HepG2 (cell line): ENCODE measurements at regions not wholly inside any gene's neighbourhood (a gene's known extent, or its start where the extent isn't known, plus 50 kb on each side); places are given as distances from the start of the nearest gene placed in this dataset.

ENCODE experiments used
- ATAC-seq: fragments of 200-7000 bp; cut with Tn5 transposase; 3 replicates; pipeline ENCODE4 v1.9.1; 2020; ENCODE audit warnings: mild to moderate bottlenecking, moderate library complexity
- BruUV-seq: library from RNA; stranded (reverse); fragments of 400-500 nt; replicated peaks from 2 replicates; lab custom pipeline; 2021; lab: Mats Ljungman, UMichigan
- CTCF ChIA-PET: fragments of 300-600 bp; formaldehyde crosslinking; extraction: SDS; loops from one replicate; lab custom pipeline; 2021; ENCODE audit warnings: low total read pairs, inconsistent platforms, low intra/inter-chr PET ratio; lab: Yijun Ruan, JAX
- POLR2A ChIA-PET: fragments of 350-600 bp; sonication (Branson Sonifier 250); formaldehyde crosslinking; loops from one replicate; lab custom pipeline; 2020; ENCODE audit warnings: antibody characterized with exemption, inconsistent platforms; lab: Yijun Ruan, JAX
- DNase-seq: peaks from one replicate; pipeline ENCODE4 v3.0.0-alpha.2; 2015; ENCODE audit warnings: low spot score
- FAIRE-seq: peaks from 3 replicates; lab custom pipeline; 2011; peaks lifted over from hg19 to GRCh38; lab: Jason Lieb, UNC
- H2AFZ ChIP-seq: one replicate; pipeline ENCODE4 v1.6.1; 2011; ENCODE audit warnings: low read length, inconsistent platforms
- H3K27ac ChIP-seq: fragments of 300-600 bp; 3 replicates; pipeline ENCODE4 v1.8.0; 2011; ENCODE audit warnings: mixed run types, mild to moderate bottlenecking, mixed read lengths, low read length, inconsistent platforms; ENCODE audit not compliant: insufficient read depth; ENCODE audit errors: extremely low read length
- H3K27me3 ChIP-seq, 2 experiments: fragments of 200-600 bp in 1 of 2; 2 replicates in 1 of 2; 3 replicates in 1 of 2; pipeline versions ENCODE4 v1.6.0 to v1.8.0; 2011; ENCODE audit warnings: low read length in 2 of 2, mild to moderate bottlenecking in 2 of 2, moderate library complexity in 2 of 2, inconsistent platforms in 1 of 2; ENCODE audit not compliant: insufficient read depth in 2 of 2, control insufficient read depth in 1 of 2
- H3K36me3 ChIP-seq, 2 experiments: fragments of 200-600 bp in 1 of 2; replicated peaks in 1 of 2; 2 replicates in 1 of 2; 3 replicates in 1 of 2; pipeline versions ENCODE4 v1.5.1 to v1.8.0; 2011; ENCODE audit warnings: low read length in 2 of 2, inconsistent platforms in 1 of 2; ENCODE audit not compliant: insufficient read depth in 2 of 2, control insufficient read depth in 1 of 2
- H3K4me1 ChIP-seq: 2 replicates; pipeline ENCODE4 v1.5.1; 2012; ENCODE audit warnings: low read length, inconsistent platforms; ENCODE audit not compliant: insufficient read depth
- H3K4me2 ChIP-seq: 2 replicates; pipeline ENCODE4 v1.6.0; 2011; ENCODE audit warnings: low read depth, low read length, inconsistent platforms
- H3K4me3 ChIP-seq, 3 experiments: fragments of 200-600 bp in 1 of 3; sonication (generic), shearing (Covaris generic) in 1 of 3; replicated peaks in 1 of 3; 2 replicates each; pipeline ENCODE4 v1.5.1; 2011 to 2016; ENCODE audit warnings: low read length in 3 of 3, inconsistent platforms in 2 of 3, low read depth in 2 of 3, mild to moderate bottlenecking in 2 of 3, control low read depth in 1 of 3, mixed read lengths in 1 of 3; ENCODE audit not compliant: insufficient read depth in 1 of 3
- H3K79me2 ChIP-seq: one replicate; pipeline ENCODE4 v1.6.1; 2011; ENCODE audit warnings: low read length, inconsistent platforms; ENCODE audit not compliant: insufficient read depth
- H3K9ac ChIP-seq: 2 replicates; pipeline ENCODE4 v1.6.0; 2011; ENCODE audit warnings: mild to moderate bottlenecking, low read depth, low read length, inconsistent platforms; ENCODE audit not compliant: insufficient read depth
- H3K9me3 ChIP-seq: 2 replicates; pipeline ENCODE4 v1.5.1; 2012; ENCODE audit warnings: mild to moderate bottlenecking, low read length
- H4K20me1 ChIP-seq: 2 replicates; pipeline ENCODE4 v1.6.0; 2011; ENCODE audit warnings: inconsistent platforms, mild to moderate bottlenecking, low read length, moderate library complexity; ENCODE audit not compliant: insufficient read depth
- AGO1 ChIP-seq: fragments of 200-400 bp; formaldehyde crosslinking; IDR thresholded peaks from 2 replicates; pipeline ENCODE4 v1.6.1; 2017; ENCODE audit warnings: mild to moderate bottlenecking, low read depth, low read length, moderate library complexity; ENCODE audit not compliant: poor library complexity, severe bottlenecking
- EED ChIP-seq: sonication (generic); formaldehyde crosslinking; IDR thresholded peaks from 2 replicates; pipeline ENCODE4 v1.5.0; 2020; ENCODE audit warnings: mild to moderate bottlenecking, missing genetic modification reagents
- EZH2 ChIP-seq: conservative IDR thresholded peaks from 2 replicates; pipeline ENCODE4 v1.6.1; 2012; ENCODE audit warnings: mild to moderate bottlenecking, low read depth, low read length, moderate library complexity
- IRF2 ChIP-seq: IDR thresholded peaks from 2 replicates; pipeline ENCODE4 v1.6.1; 2018; ENCODE audit warnings: missing genetic modification reagents, missing compliant biosample characterization
- KDM4B ChIP-seq: sonication (generic); formaldehyde crosslinking; IDR thresholded peaks from 2 replicates; pipeline ENCODE4 v1.4.0; 2020; ENCODE audit warnings: missing genetic modification reagents
- NCOA5 ChIP-seq: sonication (generic); formaldehyde crosslinking; IDR thresholded peaks from 2 replicates; pipeline ENCODE4 v1.4.0; 2020; ENCODE audit warnings: missing genetic modification reagents
- TBP ChIP-seq: sonication (generic); formaldehyde crosslinking; IDR thresholded peaks from 2 replicates; pipeline ENCODE4 v1.5.0; 2020; ENCODE audit warnings: missing genetic modification reagents
- ZNF790 ChIP-seq: sonication (generic); formaldehyde crosslinking; IDR thresholded peaks from 2 replicates; pipeline ENCODE4 v1.8.0; 2022; ENCODE audit warnings: missing genetic modification reagents, mild to moderate bottlenecking, borderline replicate concordance
- WGBS: methylation state at CpG from one replicate; pipeline ENCODE4 v1.1.6; 2017; ENCODE audit warnings: low lambda C conversion rate; 5-methylcytosine and 5-hydroxymethylcytosine counted together
- in situ Hi-C: cut with HindIII; loops from 2 replicates; pipeline ENCODE4 v1.10.0; 2017; ENCODE audit warnings: low pct_unique_long_range_greater_than_20kb; ENCODE audit not compliant: extremely low pct_ligation_motif_present
- intact Hi-C: fragments of 100-400 bp; cut with micrococcal nuclease; formaldehyde crosslinking; loops from one replicate; pipeline ENCODE4 v1.10.0; 2022; ENCODE audit not compliant: unreplicated experiment
- TF ChIP-seq, protein P1 (sequence below): IDR thresholded peaks from 2 replicates; pipeline ENCODE4 v1.6.1; 2018; ENCODE audit warnings: missing genetic modification reagents, mild to moderate bottlenecking, missing compliant biosample characterization
- TF ChIP-seq, protein P2 (sequence below): sonication (generic); formaldehyde crosslinking; IDR thresholded peaks from 2 replicates; pipeline ENCODE4 v1.5.0; 2020; ENCODE audit warnings: missing genetic modification reagents
- TF ChIP-seq, protein P3 (sequence below): sonication (generic); formaldehyde crosslinking; IDR thresholded peaks from 2 replicates; pipeline ENCODE4 v1.8.0; 2022; ENCODE audit warnings: missing genetic modification reagents, low read depth, mild to moderate bottlenecking, borderline replicate concordance

DNA sequence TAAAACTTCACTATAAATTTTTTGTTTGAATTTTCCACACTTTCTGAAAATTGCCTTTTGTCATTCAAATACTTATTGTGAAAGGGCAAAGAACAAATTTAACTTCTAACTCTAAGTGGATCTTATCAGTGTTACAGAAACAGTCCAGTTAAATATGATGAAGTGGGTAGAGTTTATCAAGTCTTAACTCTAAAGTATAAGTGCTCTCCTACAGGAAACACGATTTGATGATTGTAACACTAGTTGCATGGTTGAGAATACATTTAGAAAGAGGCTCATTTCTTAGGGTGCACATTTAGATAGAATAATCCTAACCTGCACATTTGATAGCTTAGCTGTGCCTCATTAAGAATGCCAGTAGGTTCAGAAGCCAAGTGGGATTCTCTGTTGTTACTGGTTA lies 838.3 kb upstream of the ATXN7L3B start:
- 0% methylated on average over 1 of the region's 1 CpG for WGBS
- no peak overlapping the region for H3K27ac ChIP-seq
- BruUV-seq = no TSS peak
- no peak overlapping the region for H3K4me2 ChIP-seq
- CTCF ChIA-PET = no interaction called here
- no peaks in the 10 kb centered on the region for H3K4me1 ChIP-seq
- intact Hi-C loops = no loop called here
- H3K27me3 ChIP-seq = no peaks in the 10 kb centered on the region
- no peaks in the 10 kb centered on the region for H3K36me3 ChIP-seq
- POLR2A ChIA-PET = no interaction called here
- H3K9ac ChIP-seq = no peak overlapping the region
- H4K20me1 ChIP-seq = no peaks in the 10 kb centered on the region
- ATAC-seq = no peak
- no peak for DNase-seq
- no peak for FAIRE-seq
- H2AFZ ChIP-seq = no peak overlapping the region
- H3K4me3 ChIP-seq = no peak overlapping the region
- no peaks in the 10 kb centered on the region for H3K79me2 ChIP-seq
- in situ Hi-C loops = no loop called here
- no peak for TF ChIP-seq ZNF790 (CRISPR knock-in tag)
- TF ChIP-seq, protein P1, sequence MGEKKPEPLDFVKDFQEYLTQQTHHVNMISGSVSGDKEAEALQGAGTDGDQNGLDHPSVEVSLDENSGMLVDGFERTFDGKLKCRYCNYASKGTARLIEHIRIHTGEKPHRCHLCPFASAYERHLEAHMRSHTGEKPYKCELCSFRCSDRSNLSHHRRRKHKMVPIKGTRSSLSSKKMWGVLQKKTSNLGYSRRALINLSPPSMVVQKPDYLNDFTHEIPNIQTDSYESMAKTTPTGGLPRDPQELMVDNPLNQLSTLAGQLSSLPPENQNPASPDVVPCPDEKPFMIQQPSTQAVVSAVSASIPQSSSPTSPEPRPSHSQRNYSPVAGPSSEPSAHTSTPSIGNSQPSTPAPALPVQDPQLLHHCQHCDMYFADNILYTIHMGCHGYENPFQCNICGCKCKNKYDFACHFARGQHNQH (CRISPR knock-in tag) = no peak
- no peak for TF ChIP-seq EZH2
- no peak for TF ChIP-seq TBP (CRISPR knock-in tag)
- no peak for TF ChIP-seq NCOA5
- TF ChIP-seq IRF2 (CRISPR knock-in tag) = no peak
- TF ChIP-seq EED = no peak
- TF ChIP-seq, protein P2, sequence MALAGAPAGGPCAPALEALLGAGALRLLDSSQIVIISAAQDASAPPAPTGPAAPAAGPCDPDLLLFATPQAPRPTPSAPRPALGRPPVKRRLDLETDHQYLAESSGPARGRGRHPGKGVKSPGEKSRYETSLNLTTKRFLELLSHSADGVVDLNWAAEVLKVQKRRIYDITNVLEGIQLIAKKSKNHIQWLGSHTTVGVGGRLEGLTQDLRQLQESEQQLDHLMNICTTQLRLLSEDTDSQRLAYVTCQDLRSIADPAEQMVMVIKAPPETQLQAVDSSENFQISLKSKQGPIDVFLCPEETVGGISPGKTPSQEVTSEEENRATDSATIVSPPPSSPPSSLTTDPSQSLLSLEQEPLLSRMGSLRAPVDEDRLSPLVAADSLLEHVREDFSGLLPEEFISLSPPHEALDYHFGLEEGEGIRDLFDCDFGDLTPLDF (CRISPR knock-in tag) = no peak
- no peak for TF ChIP-seq AGO1
- no peak for TF ChIP-seq KDM4B (CRISPR knock-in tag)
- TF ChIP-seq, protein P3, sequence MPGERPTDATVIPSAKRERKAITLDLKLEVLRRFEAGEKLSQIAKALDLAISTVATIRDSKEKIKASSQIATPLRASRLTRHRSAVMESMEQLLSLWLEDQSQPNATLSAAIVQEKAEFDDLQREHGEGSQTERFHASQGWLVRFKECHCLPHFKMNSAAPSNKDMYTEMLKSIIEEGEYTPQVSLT (CRISPR knock-in tag) = no peak
- H3K9me3 ChIP-seq = peaks cover 52% of the 10 kb centered on the region
